Dermis microvascular lymphatic vessel endothelial cell (primary cell): ENCODE measurements at regions not wholly inside any gene's neighbourhood (a gene's known extent, or its start where the extent isn't known, plus 50 kb on each side); places are given as distances from the start of the nearest gene placed in this dataset.

Source experiments
- DNase-seq, 2 donors: peaks; one replicate each; pipeline versions ENCODE4 v3.0.0 to v3.0.0-alpha.2; 2010; ENCODE audit warnings: low read depth in 2 of 2

- no peak for DNase-seq
These were observed 56.8 kb downstream of the IZUMO3 start for GRCh38 chr9:24488896-24489295.

GRCh38 chr9:24487946-24488345 is 57.8 kb downstream of the IZUMO3 start:
- DNase-seq, result no peak

GRCh38 chr9:24487250-24487861 is 58.3 kb downstream of the IZUMO3 start:
- no peak for DNase-seq

- DNase-seq, result no peak
These were observed 66.2 kb downstream of the IZUMO3 start for GRCh38 chr9:24479361-24480059.

DNA sequence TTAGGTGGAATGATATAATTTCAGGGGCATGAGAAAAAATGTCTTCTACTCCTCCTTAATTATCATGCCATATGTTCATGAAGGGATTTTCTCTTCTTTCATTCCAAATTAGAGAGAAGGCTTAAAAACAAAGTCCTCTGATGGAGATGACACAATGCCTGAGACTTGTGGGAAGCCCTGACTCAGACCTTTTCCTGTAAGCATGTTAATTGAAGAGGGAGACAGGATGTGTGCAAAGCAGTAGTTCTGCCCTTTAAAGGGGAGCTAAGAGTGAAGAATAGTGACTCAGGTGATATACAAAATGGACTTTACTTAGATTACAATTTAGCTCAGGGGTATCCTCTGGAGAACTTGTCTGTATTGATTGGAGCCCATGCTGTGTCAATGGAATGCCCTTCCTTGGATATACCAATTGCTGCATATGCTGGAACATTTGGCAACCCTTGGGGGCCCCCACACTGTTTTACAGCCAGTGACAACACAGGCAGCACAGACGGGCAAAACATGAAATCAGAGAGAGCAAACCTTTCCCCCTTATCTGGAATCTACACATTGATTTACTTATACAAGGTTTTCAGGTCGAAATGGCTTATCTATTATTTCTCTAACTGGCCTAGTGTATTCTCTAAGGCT is 81.3 kb downstream of the IZUMO3 start:
- peak in 1 of 2 donors; percentile 0 for DNase-seq

- DNase-seq, result no peak
These were observed 82.7 kb downstream of the IZUMO3 start for GRCh38 chr9:24462951-24463350.

DNA sequence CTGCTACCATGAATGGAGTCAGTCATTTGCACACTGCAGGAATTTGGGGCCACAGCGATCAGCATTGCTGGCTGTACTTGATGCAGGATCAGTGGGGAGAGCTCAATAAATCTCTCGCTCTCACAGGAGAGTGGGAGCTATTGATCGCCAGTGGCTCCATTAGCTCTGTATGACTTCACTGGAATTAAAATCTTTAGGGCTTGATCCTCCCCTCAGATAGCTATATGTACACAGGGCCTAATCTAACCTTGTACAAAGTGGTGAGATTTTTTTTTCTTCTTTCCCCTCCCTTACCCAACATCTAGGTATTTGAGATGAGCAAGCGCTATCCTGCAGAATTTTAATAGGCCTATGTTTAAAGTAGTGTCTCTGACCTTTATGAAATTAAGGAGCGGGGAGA is 84.9 kb downstream of the IZUMO3 start:
- DNase-seq, result no peak

- no peak for DNase-seq
These were observed 85.7 kb downstream of the IZUMO3 start for GRCh38 chr9:24459953-24460352.

DNA sequence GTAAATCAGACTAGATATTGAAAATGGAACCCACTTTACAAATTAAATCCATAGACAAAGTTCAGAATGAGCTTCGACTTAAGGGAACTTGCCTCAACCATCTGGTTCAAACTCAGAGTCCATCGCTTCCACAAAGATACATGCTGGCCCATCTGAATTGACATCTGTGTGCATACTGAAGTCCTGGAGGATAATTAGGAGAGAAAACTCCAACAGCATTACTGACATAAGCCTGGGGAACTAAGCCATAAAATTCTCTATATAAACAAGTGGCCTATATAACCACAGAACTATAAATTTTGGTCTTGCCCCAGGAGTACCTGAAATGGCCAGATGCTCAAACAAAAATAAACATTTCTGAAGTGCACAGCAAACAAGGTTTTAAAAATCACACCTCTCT is 94.4 kb downstream of the IZUMO3 start:
- DNase-seq, result no peak

DNA sequence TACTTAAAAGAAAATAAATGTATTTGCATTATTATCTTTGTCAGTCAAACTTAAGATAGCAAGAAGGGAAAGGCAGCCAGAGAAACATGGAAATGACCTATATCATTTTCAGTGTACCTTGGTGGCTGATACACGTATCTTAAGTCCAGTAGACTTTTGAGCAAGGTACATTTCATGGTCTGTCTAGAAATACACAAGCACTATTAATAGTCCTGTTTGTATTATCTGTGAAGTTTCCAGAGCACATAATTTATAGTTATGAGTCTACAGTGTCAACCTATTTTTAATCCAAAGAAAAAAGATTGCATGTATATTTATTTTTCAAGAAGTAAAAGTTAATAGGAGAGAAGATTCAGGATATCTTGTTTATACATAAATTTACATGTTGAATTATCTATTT is 95.7 kb downstream of the IZUMO3 start:
- no peak for DNase-seq

- no peak for DNase-seq
These were observed 106.2 kb downstream of the IZUMO3 start for GRCh38 chr9:24439456-24439855.

- DNase-seq, result no peak
These were observed 106.8 kb downstream of the IZUMO3 start for GRCh38 chr9:24438876-24439275.

DNA sequence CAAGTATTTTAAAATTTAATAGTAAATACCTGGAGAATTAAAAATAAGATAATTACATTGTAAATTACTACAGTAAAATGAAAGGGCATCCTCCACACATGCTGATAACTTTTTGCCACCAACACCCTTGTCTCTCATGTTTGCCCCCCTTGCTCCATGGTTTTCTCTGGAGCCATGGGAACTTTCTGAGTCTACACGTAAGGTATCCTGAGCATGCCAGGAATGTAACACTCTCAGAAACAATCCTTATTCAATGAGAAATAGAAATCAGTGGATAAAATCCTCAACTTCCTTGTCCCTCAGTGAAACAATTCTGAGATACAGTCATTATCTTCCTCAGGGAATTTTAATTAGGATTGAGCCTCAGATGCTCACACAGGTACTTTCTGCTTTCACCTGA is 108.9 kb downstream of the IZUMO3 start:
- no peak for DNase-seq

DNA sequence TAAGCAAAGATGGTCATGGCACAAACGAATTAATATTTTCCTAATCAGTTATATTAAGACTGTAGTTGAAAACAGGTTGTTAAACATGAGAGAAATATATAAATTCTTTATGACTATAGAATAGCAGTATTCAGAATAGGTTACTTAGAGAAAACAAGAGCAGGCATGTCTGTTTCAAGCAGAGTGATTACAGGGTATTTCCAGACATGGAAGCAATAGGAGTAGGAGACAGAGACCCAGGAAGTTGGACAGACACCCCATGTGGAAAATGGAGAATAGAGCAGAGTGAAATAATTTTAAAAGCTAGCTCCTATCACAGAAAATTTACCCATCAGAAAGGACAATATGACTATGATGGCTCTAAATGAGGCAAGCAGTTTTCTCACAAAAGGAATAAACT is 111.5 kb downstream of the IZUMO3 start:
- DNase-seq, result no peak

- DNase-seq, result no peak
These were observed 129.6 kb downstream of the IZUMO3 start for GRCh38 chr9:24416136-24416535.

DNA sequence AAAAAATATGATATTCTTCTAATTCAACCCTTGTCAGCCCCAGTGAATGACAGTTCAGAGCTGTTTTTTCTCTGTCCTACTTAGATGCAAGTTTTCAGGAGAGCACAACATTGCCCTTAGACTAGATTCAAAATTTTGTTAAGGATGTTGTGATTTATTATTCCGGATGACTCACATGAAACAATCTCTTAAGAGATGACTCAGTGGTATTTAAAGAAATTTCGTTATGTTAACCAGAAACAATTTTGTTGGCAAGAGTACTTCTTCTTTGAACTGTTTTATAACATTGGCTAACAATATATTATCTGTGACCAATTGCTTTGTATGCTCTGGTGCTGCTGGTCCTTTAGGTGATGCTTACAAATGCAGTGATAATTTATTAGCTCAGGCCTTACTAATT is 132.0 kb downstream of the IZUMO3 start:
- DNase-seq, result no peak

DNA sequence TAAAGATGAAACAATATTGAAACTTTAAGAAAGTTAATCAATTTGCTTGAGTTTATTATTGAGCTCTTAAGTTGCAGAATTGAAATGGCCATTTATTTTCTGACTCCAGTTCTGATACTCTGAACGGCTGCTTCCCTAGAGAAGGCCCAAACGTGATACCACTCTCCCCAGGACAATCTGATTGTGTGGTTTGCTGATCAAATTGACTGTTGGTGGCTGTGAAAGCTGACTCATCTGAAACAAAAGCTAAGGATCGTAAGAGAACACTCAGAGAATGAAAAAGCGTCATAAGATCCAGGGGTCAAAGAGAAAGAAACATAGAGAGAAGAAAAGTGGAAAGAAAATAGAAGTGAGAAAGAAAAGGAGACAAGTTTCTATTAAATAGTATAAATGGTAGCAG is 147.2 kb downstream of the IZUMO3 start:
- DNase-seq, result no peak

- no peak for DNase-seq
These were observed 154.6 kb downstream of the IZUMO3 start for GRCh38 chr9:24391095-24391494.

DNA sequence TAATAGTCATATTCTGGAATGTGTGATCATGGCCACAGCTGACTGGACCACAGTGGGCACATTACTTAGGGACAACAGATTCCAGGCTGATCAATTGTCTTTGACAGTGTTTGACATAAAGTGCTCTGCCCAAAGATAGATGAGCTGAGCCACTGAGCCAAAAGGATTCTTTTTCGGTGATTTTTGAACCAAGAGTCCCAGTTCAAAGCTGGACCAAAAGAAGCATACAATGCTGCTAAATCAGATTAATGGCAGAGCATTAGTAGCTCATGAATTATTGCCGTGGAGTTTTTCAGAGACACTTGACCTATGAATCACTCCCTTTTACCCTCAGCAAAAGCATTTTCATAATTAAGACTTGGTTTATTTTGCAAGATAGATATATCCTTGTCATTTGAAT is 160.6 kb downstream of the IZUMO3 start:
- DNase-seq, result no peak

GRCh38 chr9:24382566-24382965 is 163.1 kb downstream of the IZUMO3 start:
- DNase-seq, result no peak

DNA sequence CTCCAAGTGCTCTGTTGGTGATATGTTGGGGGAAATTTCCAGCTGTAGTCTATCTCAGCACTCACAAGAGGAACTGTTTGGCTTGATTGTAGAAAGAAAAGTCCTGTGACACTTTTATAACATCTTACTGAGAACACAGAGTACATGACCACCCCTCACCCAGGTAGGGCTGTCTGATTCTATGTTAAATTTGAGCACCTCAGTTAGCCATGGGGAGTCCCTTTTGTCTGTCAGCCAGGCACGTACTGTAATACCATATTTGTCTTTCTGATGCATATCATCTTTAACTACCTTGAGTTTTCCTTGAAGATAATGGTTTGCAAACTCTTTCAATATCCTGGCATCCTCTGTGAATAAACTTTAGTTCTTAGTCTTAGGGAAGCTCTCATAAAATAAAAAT is 164.5 kb downstream of the IZUMO3 start:
- no peak for DNase-seq

- DNase-seq, result no peak
These were observed 186.7 kb downstream of the IZUMO3 start for GRCh38 chr9:24359046-24359445.

DNA sequence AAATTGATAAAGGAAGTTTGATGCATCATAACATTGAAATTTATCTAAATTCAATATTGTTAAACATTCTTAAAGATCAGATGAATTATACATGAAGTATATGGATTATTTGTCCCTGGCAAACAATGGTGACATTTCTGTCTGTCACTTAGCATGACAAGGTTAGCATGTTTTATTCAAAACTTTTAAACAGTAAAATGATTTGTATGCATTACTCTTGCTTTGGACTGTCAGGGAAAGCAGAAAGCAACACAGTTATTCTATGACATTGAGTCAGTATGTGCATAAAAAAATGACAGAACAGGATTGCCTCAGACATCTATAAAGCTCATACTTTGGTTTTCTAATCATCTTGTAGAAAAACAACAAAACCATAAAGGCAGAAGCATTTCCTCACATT is 193.7 kb downstream of the IZUMO3 start:
- no peak for DNase-seq
